Activated CD8-positive, alpha-beta memory T cell treated with anti-CD3 and anti-CD28 coated beads, Interleukin-2, amount 50 U/mL, for 4 hours (primary cell): ENCODE measurements at regions not wholly inside any gene's neighbourhood (a gene's known extent, or its start where the extent isn't known, plus 50 kb on each side); places are given as distances from the start of the nearest gene placed in this dataset.
A peak's percentile ranks its signal among the peaks of the same experiment; 100 is the strongest.
"Not testable (repeated sequence)": the region's sequence is repeated elsewhere in the genome, so short reads cannot be mapped to it uniquely, and the experiment has no call there.

Experiments used
- DNase-seq: peaks from one replicate; pipeline ENCODE4 v3.0.0-alpha.2; 2020

DNA sequence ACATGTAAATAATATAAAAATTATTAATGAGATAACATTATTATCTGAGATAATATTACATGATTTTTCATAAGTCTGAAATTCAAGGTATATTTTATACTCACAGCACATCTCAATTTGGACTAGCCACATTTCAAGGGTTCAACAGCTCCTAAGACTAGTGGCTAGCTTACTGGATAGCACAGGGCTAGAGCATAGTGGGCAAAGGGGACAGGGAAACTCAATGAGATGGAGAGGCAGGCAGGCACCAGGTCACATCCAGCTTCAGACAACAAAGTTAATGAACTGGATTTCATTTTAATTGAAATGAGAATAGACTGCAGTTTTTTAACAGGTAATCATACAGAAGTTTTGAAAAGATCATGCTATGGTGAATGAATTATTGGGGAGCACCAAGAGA lies 137.4 kb downstream of the NBPF8 start:
- not testable (repeated sequence) for DNase-seq

DNA sequence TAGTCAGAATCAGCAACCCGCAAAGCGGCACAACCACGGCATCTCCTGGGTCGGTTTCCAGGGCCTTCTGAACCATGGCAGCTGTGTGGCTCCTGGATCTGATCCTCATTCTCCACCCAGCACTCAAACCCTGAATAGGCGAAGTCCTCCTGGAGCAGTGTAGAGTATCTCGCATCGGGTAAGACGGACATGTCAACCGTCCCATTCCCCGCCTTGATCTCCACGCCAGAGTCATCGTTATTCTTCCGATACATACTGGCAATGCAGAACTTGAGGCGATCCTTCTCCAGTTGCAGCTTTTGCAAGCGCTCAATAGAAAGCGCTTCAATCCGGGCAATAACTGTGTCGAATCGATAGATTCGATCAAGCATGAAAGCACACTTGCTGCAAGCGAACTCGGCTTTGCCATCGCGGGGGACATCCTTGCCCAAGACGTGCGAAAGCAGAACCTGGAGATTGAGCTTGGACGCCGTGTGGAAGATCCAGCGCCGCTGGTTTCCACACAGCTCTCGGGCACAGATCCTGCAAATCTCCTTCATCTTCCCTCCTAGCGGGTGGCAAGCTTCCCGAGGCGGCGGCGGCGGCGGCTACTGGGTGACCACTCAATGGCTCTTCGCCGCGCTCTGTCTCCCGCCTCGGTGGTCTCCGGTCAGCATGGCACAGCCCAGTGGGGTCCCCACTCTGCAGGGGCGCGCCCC lies 142.9 kb downstream of the NBPF8 start:
- DNase-seq, result not testable (repeated sequence)

DNA sequence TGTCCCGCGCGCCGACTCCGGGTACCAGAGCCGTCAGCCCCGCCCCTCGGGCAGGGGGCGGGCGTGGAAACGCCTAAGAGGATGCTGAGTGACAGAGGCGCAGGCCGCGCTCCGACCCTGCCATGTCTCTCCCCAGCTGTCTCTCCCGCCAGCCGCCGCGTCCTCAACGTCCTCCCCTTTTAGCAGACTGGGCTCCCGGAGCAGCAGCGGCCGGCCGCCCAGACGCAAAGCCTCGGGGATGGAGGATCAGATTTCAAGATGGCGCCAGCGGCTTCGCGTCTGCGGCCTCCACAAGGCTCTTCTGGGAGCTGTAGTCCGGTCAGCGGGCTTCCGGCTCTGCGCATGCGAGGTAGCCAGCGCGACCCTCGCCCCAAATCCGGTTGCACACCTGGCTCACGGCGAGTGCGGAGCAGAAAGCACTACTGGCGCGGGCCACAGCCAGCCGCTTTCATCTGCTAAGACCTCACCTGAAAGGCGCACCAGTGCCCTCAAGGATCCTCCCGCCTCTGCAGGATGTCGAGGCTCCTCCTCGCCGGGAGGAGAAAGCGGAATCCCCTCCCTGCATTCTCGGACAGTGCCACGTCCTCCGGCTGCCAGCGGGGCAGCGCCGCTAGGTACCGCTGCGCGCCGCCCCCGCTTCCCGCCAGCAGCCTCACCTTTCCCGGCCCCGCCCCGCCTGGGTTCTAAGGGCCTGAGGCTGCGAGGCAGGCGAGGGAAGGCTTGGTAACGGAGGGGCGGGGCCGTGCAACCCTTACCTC lies 143.6 kb downstream of the NBPF8 start:
- peak; percentile 66 for DNase-seq

DNA sequence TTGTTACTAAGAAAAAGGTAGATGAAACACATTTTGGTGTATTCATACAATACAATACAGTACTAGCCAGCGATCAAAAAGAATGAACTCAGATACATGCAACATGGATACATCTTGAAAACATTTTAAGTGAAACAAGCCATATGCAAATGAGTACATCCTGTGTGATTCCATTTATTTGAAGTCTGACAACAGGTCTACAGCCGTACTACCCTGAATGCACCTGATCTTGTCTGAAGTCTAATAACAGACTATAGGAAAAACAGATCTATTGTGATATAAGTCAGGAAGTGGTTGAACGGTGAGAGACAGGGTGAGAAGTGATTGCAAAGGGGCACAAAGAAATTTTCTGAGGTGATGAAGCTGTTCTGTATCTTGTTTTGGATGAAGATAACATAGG lies 146.9 kb downstream of the NBPF8 start:
- not testable (repeated sequence) for DNase-seq

GRCh38 chr1:120565396-120565795 lies 150.6 kb downstream of the NBPF8 start:
- not testable (repeated sequence) for DNase-seq

DNA sequence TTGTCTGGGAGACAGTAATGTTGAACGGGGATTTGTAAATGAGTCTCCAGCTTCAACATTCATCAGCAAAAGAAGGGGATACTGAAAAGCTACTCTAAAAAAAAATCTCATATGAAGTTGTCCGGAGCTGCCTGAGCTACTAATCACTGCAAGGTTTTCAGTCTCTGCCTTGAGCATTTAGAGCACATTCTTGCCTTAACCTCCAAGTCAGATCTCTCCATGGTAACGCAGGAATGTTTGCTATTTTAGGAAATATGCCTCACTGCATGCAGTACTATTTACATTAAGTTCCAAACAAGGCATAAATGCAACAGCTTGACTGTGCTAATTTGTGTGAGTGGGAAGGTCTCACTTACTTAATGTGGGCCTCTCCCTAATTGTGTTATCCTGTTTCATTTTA lies 152.8 kb downstream of the NBPF8 start:
- not testable (repeated sequence) for DNase-seq

DNA sequence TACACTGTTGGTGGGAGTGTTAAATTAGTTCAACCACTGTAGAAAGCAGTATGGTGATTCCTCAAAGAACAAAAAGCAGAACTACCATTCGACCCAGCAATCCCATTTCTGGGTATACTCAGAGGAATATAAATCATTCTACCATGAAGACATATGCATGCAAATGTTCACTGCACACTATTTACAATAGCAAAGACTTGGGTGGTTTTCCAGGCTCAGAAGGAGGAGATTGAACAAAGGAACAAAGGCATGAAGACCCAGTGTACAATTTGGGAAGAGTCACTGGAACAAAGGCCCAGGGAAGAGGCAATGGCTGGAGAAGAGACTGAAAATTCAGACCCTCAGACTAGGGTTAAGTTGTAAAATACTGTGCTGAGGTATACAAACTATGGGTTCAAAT lies 148.5 kb upstream of the NBPF26 start:
- DNase-seq, result not testable (repeated sequence)

DNA sequence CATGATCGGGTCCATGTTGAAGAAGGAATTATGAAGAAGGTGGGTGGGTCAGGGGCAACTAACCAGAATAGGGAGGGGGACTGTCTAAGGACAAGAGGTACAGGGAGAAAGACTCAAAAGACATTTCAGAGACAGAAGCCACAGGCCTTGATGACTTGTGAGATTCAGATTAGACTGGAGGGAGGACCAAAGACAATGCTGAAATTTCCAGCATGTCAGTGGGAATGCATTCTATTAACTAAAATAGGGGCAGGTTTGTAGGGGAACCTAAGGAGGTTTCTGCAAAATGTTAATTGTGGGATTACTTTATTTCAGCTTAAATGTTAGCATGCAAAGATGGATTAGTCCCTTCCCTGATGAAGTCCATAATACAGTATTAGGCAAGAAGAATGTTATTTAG lies 141.6 kb upstream of the NBPF26 start:
- not testable (repeated sequence) for DNase-seq

- DNase-seq, result not testable (repeated sequence)
Observed at GRCh38 chr1:120586053-120586452, 137.7 kb upstream of the NBPF26 start.

DNA sequence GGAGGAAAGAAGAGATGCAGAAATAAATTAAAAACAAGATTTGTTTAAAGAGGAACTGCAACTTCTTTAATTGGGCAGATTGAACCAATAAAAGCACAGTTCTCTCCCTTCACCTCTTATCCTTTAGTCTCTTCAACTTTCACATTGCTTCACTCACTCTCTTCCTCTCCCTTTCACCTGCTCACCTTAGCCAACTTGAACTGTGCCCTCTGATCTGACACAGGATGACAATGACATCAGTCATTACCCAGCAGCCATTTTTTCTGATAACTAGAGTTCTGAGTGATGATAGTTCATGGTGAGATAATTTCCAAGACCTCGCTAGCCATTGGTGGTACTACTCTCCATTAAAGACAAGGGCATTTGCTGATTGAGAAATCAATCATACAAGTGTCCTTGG lies 134.9 kb upstream of the NBPF26 start:
- DNase-seq, result not testable (repeated sequence)

GRCh38 chr1:120591774-120592173 lies 132.0 kb upstream of the NBPF26 start:
- not testable (repeated sequence) for DNase-seq

GRCh38 chr1:120592943-120593342 lies 130.8 kb upstream of the NBPF26 start:
- not testable (repeated sequence) for DNase-seq

DNA sequence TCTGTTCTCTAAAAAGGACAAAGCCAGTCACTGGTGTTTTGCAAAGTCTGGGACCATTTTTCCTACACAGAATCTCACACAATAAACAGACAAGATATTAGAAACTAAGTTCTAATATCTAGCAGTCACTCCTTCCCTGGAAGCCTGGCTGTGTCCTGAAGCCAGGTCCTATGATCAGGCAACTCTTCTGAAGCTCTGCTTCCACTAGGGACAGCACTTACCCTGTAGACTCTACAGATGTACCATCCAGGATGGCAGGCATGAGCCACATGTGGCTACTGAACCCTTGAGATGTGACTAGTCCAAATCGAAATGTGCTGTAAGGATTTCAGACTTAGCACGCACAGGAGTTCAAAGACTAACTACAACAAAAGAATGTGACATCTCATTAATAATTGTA lies 130.1 kb upstream of the NBPF26 start:
- not testable (repeated sequence) for DNase-seq

DNA sequence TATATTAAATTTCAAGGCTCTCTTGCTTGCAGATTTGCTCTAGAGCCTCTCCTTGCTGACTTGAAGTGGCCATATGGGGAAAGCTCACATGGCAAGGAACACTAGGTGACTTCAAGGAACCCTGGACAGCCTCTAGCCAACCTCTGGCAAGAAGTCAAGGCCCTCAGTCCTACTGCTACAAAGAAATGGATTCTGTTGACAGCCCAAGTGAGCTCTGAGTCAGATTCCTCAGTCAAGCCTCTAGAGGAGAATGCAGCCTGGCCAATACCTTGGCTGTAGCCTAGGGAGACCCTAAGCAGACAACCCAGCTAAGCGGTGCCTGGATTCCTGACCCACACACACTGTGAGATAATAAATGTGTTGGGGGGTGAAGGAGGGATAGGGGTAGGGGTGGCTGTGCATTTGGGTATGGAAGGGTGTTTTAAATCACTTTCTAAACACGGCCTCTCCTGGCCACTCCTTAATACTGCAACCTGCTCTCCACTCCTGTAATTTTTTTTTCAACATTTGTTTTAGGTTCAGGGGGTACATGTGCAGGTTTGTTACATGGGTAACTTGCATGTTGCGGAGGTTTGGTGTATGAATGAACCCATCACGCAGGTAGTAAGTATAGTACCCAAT lies 125.3 kb upstream of the NBPF26 start:
- DNase-seq, result not testable (repeated sequence)

- DNase-seq, result not testable (repeated sequence)
Observed at GRCh38 chr1:120599511-120599910, 124.2 kb upstream of the NBPF26 start.

DNA sequence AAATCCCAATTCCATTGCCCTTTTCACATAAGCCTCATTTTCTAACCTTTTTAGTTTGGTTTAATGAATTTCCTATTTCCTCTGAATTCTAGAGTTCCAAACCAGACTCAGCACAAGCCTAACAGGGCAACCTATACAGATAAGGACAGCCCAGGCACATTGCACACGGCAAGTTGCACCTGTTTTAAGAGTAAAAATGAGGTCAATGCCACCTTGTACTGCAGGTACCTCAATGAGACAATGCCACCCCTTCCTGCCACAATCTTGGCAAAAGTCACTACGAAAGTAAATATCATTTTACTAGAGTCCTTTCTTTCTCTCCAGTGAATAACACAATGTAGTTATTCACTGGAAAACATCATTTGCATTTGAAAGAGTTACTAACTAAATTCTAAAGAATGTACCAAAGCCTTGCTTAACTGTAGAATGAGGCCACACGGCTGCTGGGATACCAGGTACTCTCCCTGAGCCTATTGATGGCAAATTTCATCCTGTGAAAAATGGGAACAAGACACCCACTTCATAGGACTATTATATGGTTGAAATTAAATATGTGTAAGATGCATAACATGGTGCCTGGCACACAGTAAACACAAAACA lies 123.2 kb upstream of the NBPF26 start:
- not testable (repeated sequence) for DNase-seq

GRCh38 chr1:120607882-120608281 lies 115.9 kb upstream of the NBPF26 start:
- not testable (repeated sequence) for DNase-seq

DNA sequence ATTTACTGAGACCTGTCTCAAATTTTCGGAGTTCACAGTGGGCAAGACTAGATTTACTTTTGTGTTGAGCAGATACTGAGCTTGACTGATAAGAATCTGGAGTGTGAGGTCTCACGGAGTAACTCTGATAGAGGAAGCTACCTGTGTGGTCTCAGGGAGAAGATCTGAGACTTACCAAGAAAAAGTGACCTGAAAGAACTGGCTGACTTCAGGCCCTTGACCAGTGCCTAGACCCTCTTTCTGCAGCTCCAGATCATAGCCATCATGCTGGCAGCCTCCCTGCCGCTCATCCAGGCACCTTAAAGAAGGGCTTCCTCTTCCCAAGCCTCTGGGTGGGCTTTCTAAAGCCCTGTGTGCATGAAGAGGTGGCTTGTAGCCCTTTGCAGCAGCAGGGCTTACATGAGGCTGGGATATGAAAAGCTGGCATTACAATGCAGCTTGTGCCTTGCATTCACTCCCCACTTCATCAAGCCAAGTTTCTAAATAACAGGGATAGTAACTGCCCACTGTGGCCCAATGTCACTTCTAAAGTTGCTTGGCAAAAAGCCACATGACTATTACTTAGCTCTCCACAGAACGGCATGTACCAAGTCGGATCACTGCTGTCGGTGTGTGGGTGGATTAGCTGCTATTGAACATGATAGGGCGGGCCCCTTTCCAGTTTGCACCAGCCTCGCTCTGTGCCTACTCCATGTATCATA lies 115.3 kb upstream of the NBPF26 start:
- DNase-seq, result not testable (repeated sequence)

GRCh38 chr1:120609015-120609573 lies 114.7 kb upstream of the NBPF26 start:
- not testable (repeated sequence) for DNase-seq

DNA sequence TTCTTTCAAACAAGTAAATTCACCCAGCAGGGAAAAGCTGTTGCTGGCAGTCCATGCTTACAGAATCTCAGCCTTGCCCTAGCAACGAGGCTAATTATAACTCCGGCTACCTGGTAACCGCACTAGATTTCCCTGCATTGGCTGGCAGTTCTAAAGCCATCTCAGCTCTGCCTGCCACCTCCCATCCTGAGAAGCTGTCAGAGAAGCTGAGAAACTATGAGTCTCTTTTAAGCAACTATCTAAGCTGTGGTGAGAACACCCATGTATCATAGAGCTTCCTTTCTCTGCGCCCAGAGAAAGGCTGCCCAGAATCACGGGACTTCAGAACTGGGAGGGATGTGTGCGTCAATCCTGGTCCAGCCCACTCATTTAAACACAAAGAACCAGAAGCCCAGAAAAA lies 113.9 kb upstream of the NBPF26 start:
- not testable (repeated sequence) for DNase-seq

GRCh38 chr1:120614931-120615639 lies 108.7 kb upstream of the NBPF26 start:
- DNase-seq, result not testable (repeated sequence)

GRCh38 chr1:120617493-120617892 lies 106.3 kb upstream of the NBPF26 start:
- not testable (repeated sequence) for DNase-seq
